Lower leg skin (tissue), 3 donors: ENCODE measurements at regions not wholly inside any gene's neighbourhood (a gene's known extent, or its start where the extent isn't known, plus 50 kb on each side); places are given as distances from the start of the nearest gene placed in this dataset.

Source experiments
- CTCF ChIP-seq, 3 donors: fragments of 450-650 bp; IDR thresholded peaks; one replicate each; pipeline ENCODE4 v1.5.1; 2016; ENCODE audit warnings: antibody characterized with exemption in 3 of 3, mild to moderate bottlenecking in 3 of 3, moderate library complexity in 2 of 3
- POLR2A ChIP-seq, 2 donors: fragments of 450-650 bp; IDR thresholded peaks; one replicate each; pipeline ENCODE4 v1.6.1; 2016 to 2017; ENCODE audit warnings: antibody characterized with exemption in 2 of 2, mild to moderate bottlenecking in 1 of 2, moderate library complexity in 1 of 2

- TF ChIP-seq CTCF (IDR thresholded peaks at IDR 0.05) (no peak), POLR2A (IDR thresholded peaks at IDR 0.05) (no peak)
These were observed 66.3 kb upstream of the RMDN2 start for GRCh38 chr2:37858725-37859267.
